NCI-H524 (cell line): ENCODE measurements at regions not wholly inside any gene's neighbourhood (a gene's known extent, or its start where the extent isn't known, plus 50 kb on each side); places are given as distances from the start of the nearest gene placed in this dataset.

Experiments
- DNase-seq, 2 experiments: peaks; one replicate each; lab custom pipeline; 2025; lab: John Stamatoyannopoulos, UW

GRCh38 chr11:120061036-120061760 lies 76.7 kb downstream of the TRIM29 start:
- DNase-seq: peak in 1 of 2 experiments; percentile 36

GRCh38 chr11:120060512-120060911 lies 77.4 kb downstream of the TRIM29 start:
- no peak for DNase-seq

- no peak for DNase-seq
Observed at GRCh38 chr11:120058931-120059330, 79.0 kb downstream of the TRIM29 start.

GRCh38 chr11:120057595-120058581 lies 80.0 kb downstream of the TRIM29 start:
- DNase-seq: no peak

GRCh38 chr11:120057028-120057330 lies 80.9 kb downstream of the TRIM29 start:
- no peak for DNase-seq

- no peak for DNase-seq
Observed at GRCh38 chr11:120056301-120057027, 81.4 kb downstream of the TRIM29 start.

- no peak for DNase-seq
Observed at GRCh38 chr11:120055646-120056045, 82.3 kb downstream of the TRIM29 start.

- DNase-seq: no peak
Observed at GRCh38 chr11:120054753-120055045, 83.2 kb downstream of the TRIM29 start.

GRCh38 chr11:120054016-120054752 lies 83.7 kb downstream of the TRIM29 start:
- DNase-seq: no peak

- DNase-seq: no peak
Observed at GRCh38 chr11:120052196-120052775, 85.6 kb downstream of the TRIM29 start.

- DNase-seq: no peak
Observed at GRCh38 chr11:120044011-120044675, 93.8 kb downstream of the TRIM29 start.

GRCh38 chr11:120043328-120043945 lies 94.5 kb downstream of the TRIM29 start:
- DNase-seq: no peak

GRCh38 chr11:120041625-120042024 lies 96.3 kb downstream of the TRIM29 start:
- no peak for DNase-seq

- DNase-seq: peak in 1 of 2 experiments; percentile 59
Observed at GRCh38 chr11:120040151-120040840, 97.6 kb downstream of the TRIM29 start.

- DNase-seq: no peak
Observed at GRCh38 chr11:120039039-120039438, 98.9 kb downstream of the TRIM29 start.

GRCh38 chr11:120037111-120037510 lies 100.8 kb downstream of the TRIM29 start:
- no peak for DNase-seq

GRCh38 chr11:120035756-120036155 lies 102.2 kb downstream of the TRIM29 start:
- no peak for DNase-seq

- peak; percentile 92 to 96 for DNase-seq
Observed at GRCh38 chr11:120034881-120035630, 102.9 kb downstream of the TRIM29 start.

GRCh38 chr11:120034176-120034875 lies 103.6 kb downstream of the TRIM29 start:
- no peak for DNase-seq
